Colon (tissue), 2 donors: ENCODE measurements at regions not wholly inside any gene's neighbourhood (a gene's known extent, or its start where the extent isn't known, plus 50 kb on each side); places are given as distances from the start of the nearest gene placed in this dataset.
"Not testable (repeated sequence)": the region's sequence is repeated elsewhere in the genome, so short reads cannot be mapped to it uniquely, and the experiment has no call there.

Source experiments
- FAIRE-seq: peaks from 2 replicates; lab custom pipeline; 2012; peaks lifted over from hg19 to GRCh38; lab: Jason Lieb, UNC
- donor health status: control.
- donor health status: control.

DNA sequence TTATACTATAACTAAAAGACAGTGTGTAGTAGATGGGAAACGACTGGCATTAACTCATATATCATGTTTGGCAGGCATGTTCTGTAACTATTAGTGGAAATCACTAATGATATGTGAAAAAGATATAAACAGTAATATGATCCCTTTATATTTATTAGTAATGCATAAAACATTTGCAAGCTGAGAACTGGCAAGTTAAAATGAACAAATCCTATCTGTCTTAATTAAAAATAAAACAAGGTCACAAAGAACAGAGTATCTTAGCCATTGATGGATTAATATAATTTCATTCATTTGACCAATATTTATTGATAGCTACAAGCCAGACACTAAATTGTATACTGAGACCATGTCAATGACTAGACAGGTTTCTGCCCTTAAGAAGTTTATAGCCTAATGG is 154.5 kb downstream of the CRPPA start:
- no peak for FAIRE-seq

DNA sequence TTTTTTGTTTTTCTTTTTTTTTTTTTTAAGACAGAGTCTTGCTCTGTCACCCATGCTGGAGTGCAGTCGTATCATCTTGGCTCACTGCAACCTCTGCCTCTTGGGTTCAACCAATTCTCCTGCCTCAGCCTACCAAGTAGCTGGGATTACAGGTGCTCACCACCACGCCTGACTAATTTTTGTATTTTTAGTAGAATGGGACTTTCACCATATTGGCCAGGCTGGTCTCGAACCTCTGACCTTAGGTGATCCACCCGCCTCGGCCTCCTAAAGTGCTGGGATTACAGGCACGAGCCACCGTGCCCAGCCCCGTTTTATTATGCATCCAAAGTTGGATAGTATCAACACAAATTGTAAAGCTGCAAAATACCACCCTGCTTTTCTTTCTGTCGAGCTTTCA is 154.9 kb downstream of the CRPPA start:
- FAIRE-seq = not testable (repeated sequence)

DNA sequence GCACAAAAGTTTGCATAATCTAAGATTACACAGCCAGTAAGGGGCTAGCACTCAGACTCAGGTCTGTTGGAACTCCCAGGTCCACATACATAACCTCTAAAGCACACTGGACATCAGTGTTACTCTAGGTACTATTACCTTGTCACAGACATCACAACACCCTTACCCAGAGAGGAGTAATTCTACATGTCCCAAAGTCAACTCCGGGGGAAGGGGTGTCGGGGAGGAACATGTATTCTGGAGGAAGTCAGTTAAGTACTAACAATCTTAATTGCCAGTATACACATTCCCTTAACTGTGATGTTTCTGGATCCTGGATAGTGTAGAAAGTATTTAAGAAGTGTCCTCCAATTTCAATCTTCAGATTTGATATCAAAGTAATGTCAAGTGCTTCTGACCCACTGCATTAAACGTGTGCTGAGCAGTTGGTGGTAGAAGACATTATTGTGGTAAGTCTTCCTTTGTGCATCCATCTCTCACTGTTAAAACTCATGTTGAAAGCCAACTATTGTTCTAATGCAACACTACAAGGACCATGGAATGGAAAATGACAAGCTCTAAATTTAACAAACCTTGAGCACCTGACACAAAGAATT is 155.4 kb downstream of the CRPPA start:
- no peak for FAIRE-seq

DNA sequence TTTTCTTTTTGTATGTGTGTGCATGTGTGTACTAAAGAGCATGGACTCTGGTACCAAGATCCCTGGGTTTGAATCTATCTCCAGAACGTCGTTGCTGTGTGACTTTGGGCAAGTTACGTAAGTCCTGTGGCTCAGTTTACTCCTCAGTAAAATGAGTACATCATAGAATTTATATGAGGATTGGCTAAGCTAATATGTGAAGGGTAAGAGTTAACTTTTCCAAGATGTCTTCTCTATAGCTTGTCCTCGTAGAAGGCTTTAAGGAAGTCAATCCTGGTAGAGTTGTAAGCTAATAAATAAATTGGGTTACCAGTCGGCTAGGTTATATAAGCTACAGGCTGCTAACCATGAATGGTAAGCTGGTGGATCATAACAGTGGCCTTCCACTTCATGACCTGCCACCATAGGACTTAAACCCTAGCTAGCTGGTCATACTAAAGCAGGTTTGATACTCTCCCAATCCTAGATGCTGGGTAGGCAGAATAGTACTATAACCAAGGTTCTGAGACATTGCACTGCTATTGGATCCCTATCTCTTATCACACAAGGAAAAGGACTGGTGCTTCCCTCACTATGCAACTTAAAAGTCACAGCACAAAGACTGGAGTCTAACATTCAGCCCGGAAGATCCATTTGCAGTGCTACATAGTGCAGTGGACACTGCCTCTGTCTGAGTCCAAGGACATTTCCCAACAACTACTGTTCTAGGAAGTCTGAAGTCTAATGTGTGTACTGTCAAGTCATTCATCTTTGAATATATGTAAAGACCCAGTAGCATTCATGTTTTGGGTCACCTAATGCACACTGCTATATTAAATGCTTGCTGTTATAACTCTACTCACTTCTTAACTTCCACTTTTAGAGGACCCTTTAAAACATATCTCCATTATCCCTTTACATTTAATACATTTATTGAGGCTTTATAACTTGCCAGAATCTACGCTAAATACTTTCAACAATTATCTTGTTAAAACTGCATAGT is 156.2 kb downstream of the CRPPA start:
- FAIRE-seq = no peak

DNA sequence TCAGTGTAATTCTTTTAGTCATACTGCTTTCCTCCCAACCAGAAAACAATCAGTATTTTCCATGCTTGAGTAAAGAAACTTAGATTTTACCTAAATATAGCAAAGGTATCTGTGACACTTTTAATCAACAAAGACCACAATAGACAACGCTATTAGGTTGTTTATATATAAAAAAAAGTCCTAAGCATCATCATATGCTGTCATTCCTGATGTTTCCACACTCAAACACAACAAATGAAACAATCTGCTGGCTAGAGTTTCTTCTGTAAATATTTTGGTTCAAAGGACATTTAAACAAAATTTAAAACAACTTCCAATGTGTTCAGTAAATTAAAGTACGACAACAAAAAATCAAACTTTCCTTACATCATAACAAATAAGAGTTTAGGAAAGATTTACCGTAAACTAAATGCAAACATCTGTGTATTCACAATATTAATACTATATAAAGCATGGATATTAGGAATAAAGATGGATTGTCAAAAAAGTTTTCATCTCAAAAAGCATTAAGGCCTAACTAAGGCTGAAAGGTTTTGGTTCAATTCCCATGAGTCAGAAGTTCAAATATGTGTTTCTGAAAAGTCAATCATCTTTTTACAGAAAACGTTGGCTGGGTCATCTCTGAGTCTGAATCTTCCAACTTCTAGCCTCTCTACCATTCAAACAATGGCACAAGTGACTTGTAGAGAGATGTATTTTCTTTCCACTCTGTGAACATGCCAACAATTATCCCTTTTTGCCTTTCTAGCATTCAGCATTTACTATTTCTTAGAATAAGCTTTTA is 157.1 kb downstream of the CRPPA start:
- no peak for FAIRE-seq

DNA sequence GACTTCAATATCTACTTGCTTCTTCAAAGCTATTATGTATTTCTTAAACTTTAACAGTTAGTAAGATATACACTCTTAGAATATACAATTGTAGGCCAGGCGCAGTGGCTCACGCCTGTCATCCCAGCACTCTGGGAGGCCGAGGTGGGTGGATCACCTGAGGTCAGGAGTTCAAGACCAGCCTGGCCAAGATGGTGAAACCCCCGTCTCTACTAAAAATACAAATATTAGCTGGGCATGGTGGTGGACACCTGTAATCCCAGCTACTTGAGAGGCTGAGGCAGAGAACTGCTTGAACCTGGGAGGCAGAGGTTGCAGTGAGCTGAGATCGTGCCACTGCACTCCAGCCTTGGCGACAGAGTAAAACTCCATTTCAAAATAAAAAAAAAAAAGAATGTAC is 158.0 kb downstream of the CRPPA start:
- FAIRE-seq = not testable (repeated sequence)

DNA sequence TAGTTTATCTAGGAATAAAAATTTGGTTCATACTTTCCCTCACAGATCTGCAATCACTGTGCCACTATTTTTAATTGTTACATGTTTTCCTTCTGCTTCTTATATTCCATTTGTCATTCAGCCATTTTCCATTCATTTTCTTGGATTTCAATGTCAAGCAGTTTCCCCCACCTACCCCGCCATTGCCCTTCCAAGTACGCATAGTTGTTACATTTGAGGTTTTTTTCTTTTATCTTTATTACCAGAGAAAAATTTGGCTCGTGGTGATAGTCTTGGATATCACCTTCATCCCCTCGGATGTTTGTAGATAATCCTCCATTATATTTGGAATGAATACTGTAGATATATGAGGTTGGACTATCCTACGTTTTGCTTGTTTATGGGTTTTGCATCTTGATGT is 159.7 kb downstream of the CRPPA start:
- no peak for FAIRE-seq

DNA sequence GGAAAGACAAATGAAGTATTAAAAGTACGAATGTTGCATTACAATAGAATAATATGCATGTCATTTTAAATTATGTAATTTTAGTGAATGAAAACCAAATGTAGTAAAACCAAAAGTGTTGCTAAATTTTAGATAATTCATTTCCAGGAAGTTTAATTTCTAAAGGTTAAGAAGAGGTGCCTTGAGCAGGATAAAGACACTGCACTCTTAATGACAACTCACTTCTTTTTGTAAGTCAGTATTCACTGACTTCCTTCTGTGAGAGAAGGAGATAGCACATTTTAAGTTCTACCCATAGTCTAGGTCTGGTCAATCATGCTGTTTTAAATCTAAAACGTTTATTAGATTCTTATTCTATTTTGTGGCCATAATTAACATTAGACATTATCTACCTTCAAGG is 160.2 kb downstream of the CRPPA start:
- no peak for FAIRE-seq

DNA sequence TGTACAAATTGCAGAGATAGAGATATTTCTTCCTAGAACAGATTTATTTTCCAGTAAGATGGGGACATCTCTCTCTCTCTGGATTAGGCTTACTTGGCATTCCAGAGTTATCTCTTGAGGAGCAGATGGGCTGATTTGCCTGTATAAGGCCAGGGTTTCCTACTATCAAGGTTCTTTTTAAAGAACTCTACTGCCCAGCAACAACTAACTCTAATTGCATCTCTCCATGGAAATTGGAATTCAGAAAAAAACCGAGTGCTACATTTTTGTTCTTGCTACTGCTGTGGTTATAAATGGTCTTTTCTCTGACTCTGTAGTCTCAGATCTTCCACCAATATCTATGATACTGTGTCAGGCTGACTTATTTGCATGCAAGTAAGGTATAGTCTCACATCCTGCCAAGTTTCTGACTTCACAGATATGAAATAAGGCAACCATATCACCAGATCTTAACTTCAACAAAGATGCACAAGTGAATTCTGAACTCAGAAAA is 161.1 kb downstream of the CRPPA start:
- FAIRE-seq = no peak

DNA sequence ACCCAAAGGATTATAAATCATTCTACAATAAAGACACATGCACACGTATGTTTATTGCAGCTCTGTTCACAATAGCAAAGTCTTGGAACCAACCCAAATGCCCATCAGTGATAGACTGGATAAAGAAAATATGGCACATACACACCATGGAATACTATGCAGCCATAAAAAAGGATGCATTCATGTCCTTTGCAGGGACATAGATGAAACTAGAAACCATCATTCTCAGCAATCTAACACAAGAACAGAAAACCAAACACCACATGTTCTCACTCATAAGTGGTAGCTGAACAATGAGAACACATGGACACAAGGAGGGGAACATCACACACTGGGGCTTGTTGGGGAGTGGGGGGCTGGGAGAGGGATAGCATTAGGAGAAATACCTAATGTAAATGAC is 164.9 kb downstream of the CRPPA start:
- FAIRE-seq = not testable (repeated sequence)

DNA sequence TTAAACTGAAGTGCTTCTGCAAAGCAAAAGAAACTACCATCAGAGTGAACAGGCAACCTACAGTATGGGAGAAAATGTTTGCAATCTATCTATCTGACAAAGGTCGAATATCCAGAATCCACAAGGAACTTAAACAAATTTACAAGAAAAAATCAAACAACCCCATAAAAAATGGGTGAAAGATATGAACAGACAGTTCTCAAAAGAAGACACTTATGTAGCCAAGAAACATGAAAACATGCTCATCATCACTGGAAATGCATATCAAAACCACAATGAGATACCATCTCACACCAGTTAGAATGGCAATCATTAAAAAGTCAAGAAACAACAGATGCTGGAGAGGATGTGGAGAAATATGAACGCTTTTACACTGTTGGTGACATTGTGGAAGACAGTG is 165.4 kb downstream of the CRPPA start:
- not testable (repeated sequence) for FAIRE-seq

DNA sequence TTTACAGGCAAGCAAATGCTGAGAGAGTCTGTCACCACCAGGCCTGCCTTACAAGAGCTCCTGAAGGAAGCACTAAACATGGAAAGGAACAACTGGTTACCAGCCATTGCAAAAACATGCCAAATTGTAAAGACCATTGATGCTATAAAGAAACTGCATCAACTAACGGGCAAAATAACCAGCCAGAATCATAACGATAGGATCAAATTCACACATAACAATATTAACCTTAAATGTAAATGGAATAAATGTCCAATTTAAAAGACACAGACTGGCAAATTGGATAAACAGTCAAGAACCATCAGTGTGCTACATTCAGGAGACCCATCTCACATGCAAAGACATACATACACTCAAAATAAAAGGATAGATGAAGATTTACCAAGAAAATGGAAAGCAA is 170.7 kb downstream of the CRPPA start:
- FAIRE-seq = not testable (repeated sequence)

DNA sequence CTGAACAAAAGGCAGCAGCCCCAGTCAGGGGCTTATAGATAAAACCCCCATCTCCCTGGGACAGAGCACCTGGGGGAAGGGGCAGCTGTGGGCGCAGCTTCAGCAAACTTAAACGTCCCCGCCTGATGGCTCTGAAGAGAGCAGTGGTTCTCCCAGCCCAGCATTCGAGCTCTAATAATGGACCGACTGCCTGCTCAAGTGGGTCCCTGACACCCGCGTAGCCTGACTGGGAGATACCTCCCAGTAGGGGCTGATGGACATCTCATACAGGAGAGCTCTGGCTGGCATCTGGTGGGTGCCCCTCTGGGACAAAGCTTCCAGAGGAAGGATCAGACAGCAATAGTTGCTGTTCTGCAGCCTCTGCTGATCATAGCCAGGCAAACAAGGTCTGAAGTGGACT is 172.1 kb downstream of the CRPPA start:
- FAIRE-seq = not testable (repeated sequence)

DNA sequence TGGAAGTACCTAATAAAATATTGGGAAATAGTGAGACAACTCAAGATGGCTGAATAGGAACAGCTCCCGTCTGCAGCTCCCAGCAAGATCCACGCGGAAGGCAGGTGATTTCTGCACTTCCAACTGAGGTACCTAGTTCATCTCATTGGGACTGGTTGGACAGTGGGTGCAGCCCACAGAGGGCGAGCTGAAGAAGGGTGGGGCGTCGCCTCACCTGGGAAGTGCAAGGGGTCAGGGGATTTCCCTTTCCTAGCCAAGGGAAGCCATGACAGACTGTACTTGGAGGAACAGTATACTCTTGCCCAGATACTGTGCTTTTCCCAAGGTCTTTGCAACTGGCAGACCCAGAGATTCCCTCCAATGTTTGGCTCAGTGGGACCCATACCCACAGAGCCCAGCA is 172.8 kb downstream of the CRPPA start:
- not testable (repeated sequence) for FAIRE-seq

DNA sequence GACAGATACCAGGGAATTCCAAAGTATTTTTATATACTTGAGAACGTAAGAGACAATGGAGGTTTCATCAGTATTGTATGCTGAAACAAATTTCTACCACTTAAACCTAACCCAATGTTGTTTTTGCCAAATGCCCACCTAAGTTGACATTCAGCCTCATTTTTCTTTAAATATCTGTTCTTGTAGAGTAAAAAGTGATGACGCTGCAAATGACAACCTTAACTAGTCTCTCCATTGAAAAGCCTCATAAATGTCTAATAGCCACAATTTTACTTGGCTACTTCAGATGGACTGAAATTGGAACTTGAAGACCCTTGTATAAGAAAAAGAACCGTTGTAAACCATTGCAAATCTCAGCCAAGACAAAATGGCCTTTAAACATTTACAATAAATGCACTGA is 176.9 kb downstream of the CRPPA start:
- no peak for FAIRE-seq

DNA sequence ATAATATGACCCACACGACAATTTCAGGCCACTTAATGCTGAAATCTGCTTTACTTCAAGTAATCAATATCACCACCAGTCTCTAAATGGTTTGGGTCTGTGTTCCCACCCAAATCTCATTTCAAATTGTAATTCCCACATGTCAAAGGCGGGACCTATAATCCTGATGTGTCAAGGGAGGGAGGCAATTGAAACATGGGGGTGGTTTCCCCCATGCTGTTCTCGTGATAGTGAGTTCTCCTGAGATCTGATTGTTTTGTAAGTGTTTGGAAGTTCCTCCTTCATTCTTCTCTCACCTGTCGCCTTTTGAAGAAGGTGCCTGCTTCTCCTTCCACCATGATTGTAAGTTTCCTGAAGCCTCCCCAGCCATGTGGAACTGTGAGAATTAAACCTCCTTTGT is 178.4 kb downstream of the CRPPA start:
- FAIRE-seq = no peak

DNA sequence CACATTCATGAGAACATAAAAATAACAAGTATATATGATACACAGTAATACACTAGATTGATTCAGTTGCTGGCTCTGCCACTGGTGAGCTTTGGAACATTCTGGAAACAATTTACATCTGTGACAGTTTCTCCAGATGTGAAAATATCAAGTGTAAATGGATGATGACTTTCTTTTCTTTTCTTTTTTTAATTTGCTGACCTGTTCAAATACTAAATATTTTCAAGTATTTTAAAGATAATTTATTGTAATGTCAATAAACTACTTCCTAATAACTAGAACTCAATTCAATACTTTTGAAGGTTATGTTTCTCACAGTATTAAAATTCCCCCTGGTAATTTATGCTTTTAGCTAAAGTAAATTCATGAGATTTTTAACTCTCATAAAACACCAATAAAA is 180.3 kb downstream of the CRPPA start:
- no peak for FAIRE-seq

DNA sequence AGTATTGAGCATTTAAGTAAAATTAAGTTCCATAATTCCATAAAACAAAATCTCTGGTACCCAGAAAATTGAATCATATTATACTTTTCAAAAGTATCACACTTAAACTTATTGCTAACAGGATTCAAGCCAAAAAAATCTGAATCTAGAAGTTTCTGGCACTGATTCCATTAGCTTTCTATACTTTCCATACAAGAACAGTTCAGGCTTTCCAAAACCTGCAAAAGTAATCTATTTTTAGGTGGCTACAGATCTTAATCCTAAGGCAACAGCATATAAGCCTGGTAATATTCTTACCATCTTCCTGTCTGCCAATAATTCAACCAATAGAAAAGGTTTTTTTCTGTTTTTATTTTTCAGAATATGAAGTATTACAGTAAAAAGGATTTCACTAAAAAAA is 185.0 kb downstream of the CRPPA start:
- no peak for FAIRE-seq

DNA sequence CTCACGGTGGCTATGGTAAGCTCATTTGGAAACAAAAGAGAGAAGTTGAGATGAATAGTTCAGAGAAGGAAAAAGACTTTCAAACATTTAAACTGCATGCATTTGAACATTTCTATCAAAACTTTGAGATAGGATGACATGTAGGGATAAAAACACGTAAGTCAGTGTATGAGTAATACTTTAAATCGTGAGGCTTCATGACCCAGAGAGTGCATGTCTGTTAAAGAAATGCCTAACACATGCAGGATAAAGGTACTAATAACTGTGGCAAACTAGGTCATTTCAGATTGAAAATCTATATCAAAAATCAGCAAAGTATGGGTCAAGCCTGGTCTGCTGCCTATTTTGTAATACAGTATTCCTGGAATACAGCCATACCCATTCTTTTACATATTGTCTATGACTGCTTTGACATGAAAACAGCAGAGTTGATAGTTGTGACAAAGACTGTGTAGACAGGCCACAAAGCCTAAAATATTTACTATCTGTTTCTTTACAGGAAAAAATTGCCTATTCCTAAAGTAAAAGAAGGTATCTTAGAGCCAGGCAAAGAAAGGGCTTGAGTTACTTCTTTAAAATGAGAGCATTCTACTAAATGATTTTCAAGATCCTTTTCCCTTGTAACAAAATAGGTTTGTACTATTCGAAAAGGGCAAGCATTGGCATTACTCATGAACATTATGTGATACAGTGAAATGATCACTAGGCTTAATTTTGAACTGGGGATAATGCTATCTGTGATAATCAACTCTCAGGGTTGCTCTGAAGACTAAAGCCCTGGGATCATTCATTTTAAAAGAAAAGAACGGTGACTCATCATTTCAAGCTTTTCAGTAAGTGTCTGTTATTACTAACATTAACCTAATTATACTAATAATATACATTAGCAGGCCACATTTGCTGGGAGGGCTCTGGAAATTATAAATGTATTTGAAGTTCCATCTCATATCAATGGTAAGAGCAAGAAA is 185.9 kb downstream of the CRPPA start:
- FAIRE-seq = no peak

DNA sequence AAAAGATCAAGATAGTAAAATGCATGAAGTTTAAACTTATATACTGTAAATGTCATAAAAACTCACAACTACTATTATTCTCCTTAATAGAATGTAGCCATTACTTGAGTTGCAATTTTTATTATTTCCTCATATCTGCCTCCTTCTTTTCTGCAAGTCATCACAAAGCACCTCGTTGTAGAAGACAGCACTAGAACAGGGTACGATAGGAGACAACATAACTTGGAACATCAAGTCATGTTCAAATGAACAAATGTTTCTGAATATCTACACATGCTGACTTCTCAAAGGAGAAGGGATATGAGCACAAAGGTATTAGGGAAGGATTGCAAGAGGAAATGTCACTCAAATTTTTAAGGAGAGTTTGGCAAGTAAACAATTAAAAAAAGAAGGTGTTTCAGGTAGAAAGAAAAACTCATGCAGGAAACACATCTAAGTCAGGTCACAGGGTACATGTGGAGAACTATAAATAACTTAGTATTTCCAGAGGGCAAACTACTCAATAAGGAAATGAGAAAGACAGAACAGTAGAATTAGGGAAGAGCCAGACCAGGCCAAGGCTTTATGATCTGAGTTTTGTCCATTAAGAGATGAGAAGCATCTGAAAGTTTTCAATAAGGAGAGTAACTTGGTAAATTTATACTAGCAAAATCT is 186.7 kb downstream of the CRPPA start:
- no peak for FAIRE-seq

DNA sequence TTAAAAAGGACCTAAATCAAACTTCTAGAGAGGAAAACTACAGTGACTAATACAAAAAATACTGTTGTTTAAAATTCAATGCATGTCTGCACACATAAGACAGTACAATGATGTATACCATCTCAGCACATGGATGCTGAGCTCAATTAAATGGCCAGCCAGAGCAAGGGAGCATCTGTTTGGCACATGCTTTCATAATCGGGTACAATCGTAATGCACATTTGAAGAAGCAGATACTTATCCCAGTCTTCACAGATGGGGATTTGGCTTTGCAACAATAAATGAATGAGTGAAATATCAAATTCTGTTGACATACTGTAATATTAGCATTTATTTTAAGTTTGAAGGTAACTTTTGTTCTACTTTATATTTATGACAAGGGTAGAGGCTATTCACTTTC is 187.8 kb downstream of the CRPPA start:
- no peak for FAIRE-seq
